ENCODE measurements at regions not wholly inside any gene's neighbourhood (a gene's known extent, or its start where the extent isn't known, plus 50 kb on each side); places are given as distances from the start of the nearest gene placed in this dataset.

DNA sequence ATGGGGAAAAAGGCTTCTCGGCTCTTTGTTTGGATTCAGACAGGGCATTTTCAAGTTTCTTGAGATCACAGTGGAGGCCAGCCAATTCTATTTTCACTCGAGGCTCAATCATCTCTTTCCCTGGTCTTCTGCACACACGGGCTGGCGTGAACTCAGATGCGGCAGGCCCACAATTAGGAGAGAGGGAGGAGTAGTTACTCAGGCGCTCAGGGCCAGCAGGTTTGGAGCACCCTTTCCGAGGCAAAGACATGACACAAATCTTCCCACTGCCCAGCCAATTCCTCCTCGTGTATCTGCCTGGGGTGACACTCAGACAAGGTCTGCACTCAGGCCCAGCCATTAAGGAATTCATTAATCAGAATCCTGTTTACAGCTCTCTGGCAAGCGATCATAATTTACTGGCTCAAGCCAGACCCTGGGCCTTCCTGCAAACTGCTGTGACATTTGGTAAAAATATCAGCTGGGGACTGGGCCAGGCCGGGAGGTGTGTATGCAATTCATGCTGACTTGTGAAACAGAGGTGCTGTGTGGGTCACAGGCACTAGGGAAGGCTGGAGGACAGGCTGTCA is 68.1 kb upstream of the TLE3 start:
- TF ChIP-seq POLR2A (IDR thresholded peaks at IDR 0.05; ENCODE audit: low read depth, low read length) (no peak), POLR2AphosphoS5 (IDR thresholded peaks at IDR 0.05; ENCODE audit: low read depth, low read length) (no peak)

Data from GM12891 (cell line).